Mesothelial cell of epicardium (in vitro differentiated cells): ENCODE measurements at regions not wholly inside any gene's neighbourhood (a gene's known extent, or its start where the extent isn't known, plus 50 kb on each side); places are given as distances from the start of the nearest gene placed in this dataset.

ENCODE experiments used
- DNase-seq, 2 experiments: peaks; one replicate each; pipeline ENCODE4 v3.0.0; 2021; ENCODE audit warnings: low spot score in 2 of 2; ENCODE audit not compliant: unreplicated experiment in 2 of 2
- H3K27ac Mint-ChIP-seq: 2 replicates; pipeline ENCODE4 v1.8.0; 2021; ENCODE audit warnings: mixed read lengths
- H3K27me3 Mint-ChIP-seq: 2 replicates; pipeline ENCODE4 v1.8.0; 2021; ENCODE audit warnings: low read depth, mixed read lengths
- H3K36me3 Mint-ChIP-seq: 2 replicates; pipeline ENCODE4 v1.8.0; 2021; ENCODE audit warnings: mixed read lengths
- H3K4me1 Mint-ChIP-seq: 2 replicates; pipeline ENCODE4 v1.8.0; 2021; ENCODE audit warnings: mixed read lengths
- H3K4me3 Mint-ChIP-seq: 2 replicates; pipeline ENCODE4 v1.8.0; 2021; ENCODE audit warnings: mild to moderate bottlenecking, moderate library complexity, mixed read lengths
- H3K9me3 Mint-ChIP-seq: 2 replicates; pipeline ENCODE4 v1.8.0; 2021; ENCODE audit warnings: mixed read lengths
- TF ChIP-seq, protein P1 (sequence below): fragments of 200-600 bp; sonication (generic); IDR thresholded peaks from one replicate; pipeline ENCODE4 v1.5.0; 2021; ENCODE audit warnings: antibody characterized with exemption; ENCODE audit not compliant: unreplicated experiment

DNA sequence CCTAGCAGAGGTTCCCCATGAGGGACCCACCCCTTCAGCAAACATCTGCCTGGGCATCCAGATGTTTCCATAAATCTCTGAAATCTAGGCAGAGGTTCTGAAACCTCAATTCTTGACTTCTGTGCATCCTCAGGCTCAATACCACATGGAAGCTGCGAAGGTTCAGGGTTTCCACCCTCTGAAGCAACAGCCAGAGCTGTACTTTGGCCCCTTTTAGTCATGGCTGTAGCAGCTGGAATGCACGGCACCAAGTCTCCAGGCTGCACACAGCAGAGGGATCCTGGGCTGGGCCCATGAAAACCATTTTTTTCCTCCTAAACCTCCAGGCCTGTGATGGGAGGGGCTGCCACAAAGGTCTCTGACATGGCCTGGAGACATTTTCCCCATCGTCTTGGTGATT, 93.0 kb upstream of the FIGN start:
- Mint-ChIP-seq H3K9me3 (peaks cover 25% of the 10 kb centered on the region), H3K27me3 (no peaks in the 10 kb centered on the region), H3K4me3 (no peak overlapping the region), H3K36me3 (no peaks in the 10 kb centered on the region), H3K27ac (no peak overlapping the region), H3K4me1 (peaks cover 8% of the 10 kb centered on the region)
- DNase-seq, result no peak
- TF ChIP-seq, protein P1, sequence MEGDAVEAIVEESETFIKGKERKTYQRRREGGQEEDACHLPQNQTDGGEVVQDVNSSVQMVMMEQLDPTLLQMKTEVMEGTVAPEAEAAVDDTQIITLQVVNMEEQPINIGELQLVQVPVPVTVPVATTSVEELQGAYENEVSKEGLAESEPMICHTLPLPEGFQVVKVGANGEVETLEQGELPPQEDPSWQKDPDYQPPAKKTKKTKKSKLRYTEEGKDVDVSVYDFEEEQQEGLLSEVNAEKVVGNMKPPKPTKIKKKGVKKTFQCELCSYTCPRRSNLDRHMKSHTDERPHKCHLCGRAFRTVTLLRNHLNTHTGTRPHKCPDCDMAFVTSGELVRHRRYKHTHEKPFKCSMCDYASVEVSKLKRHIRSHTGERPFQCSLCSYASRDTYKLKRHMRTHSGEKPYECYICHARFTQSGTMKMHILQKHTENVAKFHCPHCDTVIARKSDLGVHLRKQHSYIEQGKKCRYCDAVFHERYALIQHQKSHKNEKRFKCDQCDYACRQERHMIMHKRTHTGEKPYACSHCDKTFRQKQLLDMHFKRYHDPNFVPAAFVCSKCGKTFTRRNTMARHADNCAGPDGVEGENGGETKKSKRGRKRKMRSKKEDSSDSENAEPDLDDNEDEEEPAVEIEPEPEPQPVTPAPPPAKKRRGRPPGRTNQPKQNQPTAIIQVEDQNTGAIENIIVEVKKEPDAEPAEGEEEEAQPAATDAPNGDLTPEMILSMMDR, result no peak

DNA sequence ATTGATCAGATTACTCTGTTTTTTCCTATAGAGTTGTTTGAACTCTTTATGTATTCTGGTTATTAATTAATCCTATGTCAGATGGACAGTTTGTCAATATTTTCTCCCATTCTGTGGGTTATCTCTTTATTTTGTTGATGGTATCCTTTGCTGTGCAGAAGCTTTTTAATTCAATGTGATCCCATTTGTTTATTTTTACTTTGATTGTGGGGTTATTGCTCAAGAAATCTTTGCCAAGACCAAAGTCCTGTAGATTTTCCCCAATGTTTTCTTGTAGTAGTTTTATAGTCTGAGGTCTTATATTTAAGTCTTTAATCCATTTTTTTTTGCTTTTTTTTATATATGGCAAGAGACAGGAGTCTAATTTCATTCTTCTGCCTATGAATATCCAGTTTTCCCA, 86.2 kb upstream of the FIGN start:
- H3K36me3 Mint-ChIP-seq, result peaks cover 4% of the 10 kb centered on the region
- no peak overlapping the region for H3K27ac Mint-ChIP-seq
- no peaks in the 10 kb centered on the region for H3K27me3 Mint-ChIP-seq
- no peak overlapping the region for H3K4me3 Mint-ChIP-seq
- TF ChIP-seq, protein P1, result no peak
- H3K9me3 Mint-ChIP-seq, result peaks cover 33% of the 10 kb centered on the region
- H3K4me1 Mint-ChIP-seq, result no peaks in the 10 kb centered on the region
- DNase-seq, result no peak

DNA sequence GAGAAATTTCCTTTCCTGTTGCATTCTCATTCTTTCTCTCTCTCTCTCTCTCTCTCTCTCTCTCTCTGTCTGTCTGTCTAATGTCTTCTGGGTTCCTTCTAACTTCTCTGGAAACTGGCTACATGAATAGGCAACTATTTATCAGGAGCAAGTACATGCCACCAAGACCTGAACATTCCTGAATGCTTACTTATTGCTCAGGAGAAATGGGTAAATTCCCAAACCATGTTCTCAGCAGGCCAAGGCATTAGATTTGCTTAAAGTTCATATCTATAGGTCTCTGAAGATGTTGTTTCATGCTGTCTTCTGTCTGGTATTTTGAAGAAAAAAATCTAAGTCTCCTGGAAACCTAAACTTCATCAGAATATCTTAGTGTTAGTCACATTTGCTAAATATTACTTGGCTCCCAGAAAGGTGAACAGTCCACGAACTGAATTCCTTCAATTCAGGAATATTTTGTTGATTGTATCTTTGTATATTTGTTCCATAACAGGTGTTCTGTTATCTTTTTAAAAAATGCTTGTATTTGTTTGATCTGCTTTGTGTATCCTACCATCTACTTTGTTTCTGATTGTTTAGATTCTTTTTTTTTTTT, 77.2 kb upstream of the FIGN start:
- H3K4me3 Mint-ChIP-seq, result no peak overlapping the region
- TF ChIP-seq, protein P1, result no peak
- no peaks in the 10 kb centered on the region for H3K4me1 Mint-ChIP-seq
- DNase-seq, result no peak
- H3K27me3 Mint-ChIP-seq, result no peaks in the 10 kb centered on the region
- H3K27ac Mint-ChIP-seq, result no peak overlapping the region
- H3K9me3 Mint-ChIP-seq, result peaks cover 41% of the 10 kb centered on the region
- peaks cover 9% of the 10 kb centered on the region for H3K36me3 Mint-ChIP-seq

DNA sequence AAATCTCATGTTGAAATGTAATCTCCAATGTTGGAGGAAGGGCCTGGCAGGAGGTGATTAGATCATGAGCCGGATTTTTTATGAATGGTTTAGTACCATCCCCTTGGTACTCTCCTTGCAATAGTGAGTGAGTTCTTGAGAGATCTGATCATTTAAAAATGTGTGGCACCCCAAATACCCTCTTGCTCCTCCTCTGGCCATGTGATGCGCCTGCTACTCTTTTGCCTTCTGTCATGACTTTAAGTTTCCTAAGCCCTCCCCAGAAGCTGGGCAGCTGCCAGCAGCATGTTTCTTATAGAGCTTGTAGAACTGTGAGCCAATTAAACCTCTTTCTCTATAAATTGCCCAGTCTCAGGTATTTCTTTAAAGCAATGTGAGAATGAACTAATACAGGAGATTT, 72.6 kb upstream of the FIGN start:
- Mint-ChIP-seq H3K4me1 (peaks cover 2% of the 10 kb centered on the region), H3K9me3 (peaks cover 19% of the 10 kb centered on the region), H3K27ac (no peak overlapping the region), H3K4me3 (no peak overlapping the region), H3K36me3 (no peaks in the 10 kb centered on the region), H3K27me3 (no peaks in the 10 kb centered on the region)
- TF ChIP-seq, protein P1, result no peak
- DNase-seq, result no peak

DNA sequence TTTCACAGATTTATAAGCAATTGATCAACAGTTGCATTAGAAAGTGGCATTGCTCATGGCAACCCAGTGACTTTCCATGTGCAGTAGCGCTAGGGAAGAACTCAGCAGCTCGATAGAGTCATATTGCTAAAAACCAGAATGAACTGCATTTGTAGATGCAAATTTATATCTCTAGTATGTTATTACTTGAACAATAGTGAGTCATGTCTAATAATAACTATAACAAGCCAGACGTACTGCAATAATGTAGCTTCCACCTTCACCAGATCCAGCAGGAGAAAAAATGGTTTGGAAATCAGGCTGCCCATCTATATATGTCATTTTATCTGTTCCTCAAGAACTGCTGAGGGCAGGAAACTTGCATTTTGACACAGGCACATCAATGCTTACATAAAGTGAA, 66.5 kb upstream of the FIGN start:
- no peak overlapping the region for H3K27ac Mint-ChIP-seq
- no peaks in the 10 kb centered on the region for H3K9me3 Mint-ChIP-seq
- TF ChIP-seq, protein P1, result no peak
- no peak for DNase-seq
- H3K4me1 Mint-ChIP-seq, result peaks cover 38% of the 10 kb centered on the region
- H3K27me3 Mint-ChIP-seq, result no peaks in the 10 kb centered on the region
- no peak overlapping the region for H3K4me3 Mint-ChIP-seq
- H3K36me3 Mint-ChIP-seq, result no peaks in the 10 kb centered on the region

DNA sequence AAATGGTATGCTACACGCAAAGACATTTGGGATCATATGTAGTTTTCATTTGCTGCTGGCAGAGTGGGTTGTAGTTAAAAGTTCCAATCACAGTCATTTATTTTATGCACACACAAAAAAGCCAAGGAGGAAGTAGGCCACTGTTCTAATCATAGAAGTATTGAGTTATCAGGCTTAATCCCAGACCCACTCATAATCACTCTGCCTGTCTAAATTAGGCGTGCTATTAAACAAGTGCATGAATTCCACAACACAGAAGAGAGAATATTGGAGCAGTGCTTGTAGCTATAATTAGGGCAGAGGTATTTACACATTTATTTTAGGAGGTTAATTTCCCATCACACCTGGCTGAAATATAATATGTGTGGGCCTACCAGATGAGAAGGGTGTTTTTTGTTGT, 65.7 kb upstream of the FIGN start:
- Mint-ChIP-seq H3K9me3 (no peaks in the 10 kb centered on the region), H3K27ac (no peak overlapping the region), H3K36me3 (no peaks in the 10 kb centered on the region), H3K4me1 (peaks cover 38% of the 10 kb centered on the region), H3K4me3 (no peak overlapping the region), H3K27me3 (no peaks in the 10 kb centered on the region)
- DNase-seq, result no peak
- TF ChIP-seq, protein P1, result no peak
